H9 (cell line): ENCODE measurements at regions not wholly inside any gene's neighbourhood (a gene's known extent, or its start where the extent isn't known, plus 50 kb on each side); places are given as distances from the start of the nearest gene placed in this dataset.
"Not testable (repeated sequence)": the region's sequence is repeated elsewhere in the genome, so short reads cannot be mapped to it uniquely, and the experiment has no call there.

Experiments
- DNase-seq: peaks from one replicate; pipeline ENCODE4 v3.0.0-alpha.2; 2017
- H2AFZ ChIP-seq: one replicate; pipeline ENCODE4 v1.6.1; 2013; ENCODE audit warnings: mild to moderate bottlenecking, low read length, control low read depth, moderate library complexity
- H2AK5ac ChIP-seq: 2 replicates; pipeline ENCODE4 v1.6.1; 2013; ENCODE audit warnings: low read length, control low read depth, mixed read lengths; ENCODE audit not compliant: insufficient read length
- H2BK120ac ChIP-seq: one replicate; pipeline ENCODE4 v1.6.1; 2013; ENCODE audit warnings: low read depth, mild to moderate bottlenecking, low read length, control low read depth, inconsistent platforms; ENCODE audit not compliant: poor library complexity, severe bottlenecking
- H2BK12ac ChIP-seq: 2 replicates; pipeline ENCODE4 v1.6.1; 2013; ENCODE audit warnings: low read length, control low read depth, mixed read lengths, low read depth; ENCODE audit not compliant: insufficient read length
- H2BK15ac ChIP-seq: 2 replicates; pipeline ENCODE4 v1.6.1; 2013; ENCODE audit warnings: low read depth, low read length, control low read depth
- H2BK20ac ChIP-seq: one replicate; pipeline ENCODE4 v1.6.1; 2013; ENCODE audit warnings: low read depth, mild to moderate bottlenecking, low read length, control low read depth, inconsistent platforms; ENCODE audit not compliant: poor library complexity, severe bottlenecking
- H2BK5ac ChIP-seq: 2 replicates; pipeline ENCODE4 v1.6.1; 2013; ENCODE audit warnings: low read length, control low read depth, mixed read lengths; ENCODE audit not compliant: insufficient read length
- H3K14ac ChIP-seq: 2 replicates; pipeline ENCODE4 v1.6.1; 2013; ENCODE audit warnings: low read length, control low read depth; ENCODE audit not compliant: insufficient read depth
- H3K18ac ChIP-seq: 2 replicates; pipeline ENCODE4 v1.6.1; 2013; ENCODE audit warnings: low read depth, mild to moderate bottlenecking, mixed read lengths, low read length, control low read depth; ENCODE audit not compliant: insufficient read length
- H3K23ac ChIP-seq: 2 replicates; pipeline ENCODE4 v1.6.1; 2013; ENCODE audit warnings: low read length, control low read depth, mixed read lengths, low read depth; ENCODE audit not compliant: insufficient read length
- H3K23me2 ChIP-seq: 2 replicates; pipeline ENCODE4 v1.6.1; 2013; ENCODE audit warnings: low read depth, mild to moderate bottlenecking, mixed read lengths, low read length, control low read depth; ENCODE audit not compliant: insufficient read length, poor library complexity, severe bottlenecking
- H3K27ac ChIP-seq: 2 replicates; pipeline ENCODE4 v1.5.1; 2013; ENCODE audit warnings: low read length, control low read depth, mixed read lengths, low read depth; ENCODE audit not compliant: insufficient read length
- H3K27me3 ChIP-seq: 2 replicates; pipeline ENCODE4 v1.6.1; 2013; ENCODE audit warnings: low read length, control low read depth, inconsistent platforms; ENCODE audit not compliant: insufficient read depth
- H3K4ac ChIP-seq: 2 replicates; pipeline ENCODE4 v1.6.1; 2013; ENCODE audit warnings: low read depth, mild to moderate bottlenecking, control low read depth, inconsistent platforms, low read length, moderate library complexity
- H3K4me1 ChIP-seq: 2 replicates; pipeline ENCODE4 v1.6.1; 2013; ENCODE audit warnings: low read length, control low read depth, inconsistent platforms; ENCODE audit not compliant: insufficient read depth
- H3K4me2 ChIP-seq: 2 replicates; pipeline ENCODE4 v1.6.1; 2013; ENCODE audit warnings: low read length, control low read depth, mixed read lengths; ENCODE audit not compliant: insufficient read length, insufficient read depth
- H3K56ac ChIP-seq: 2 replicates; pipeline ENCODE4 v1.6.1; 2013; ENCODE audit warnings: low read depth, mild to moderate bottlenecking, mixed read lengths, low read length, control low read depth; ENCODE audit not compliant: insufficient read length
- H3K79me1 ChIP-seq: 2 replicates; pipeline ENCODE4 v1.6.1; 2013; ENCODE audit warnings: low read depth, mild to moderate bottlenecking, moderate library complexity, low read length, control low read depth, inconsistent platforms; ENCODE audit not compliant: insufficient read depth, poor library complexity, severe bottlenecking
- H3K79me2 ChIP-seq: 2 replicates; pipeline ENCODE4 v1.6.1; 2013; ENCODE audit warnings: low read length, control low read depth, inconsistent platforms; ENCODE audit not compliant: insufficient read depth
- H3K9ac ChIP-seq: 2 replicates; pipeline ENCODE4 v1.6.1; 2013; ENCODE audit warnings: low read length, control low read depth, mixed read lengths; ENCODE audit not compliant: insufficient read length; ENCODE audit errors: extremely low read depth
- H3K9me3 ChIP-seq: one replicate; pipeline ENCODE4 v1.6.1; 2013; ENCODE audit warnings: low read depth, low read length, inconsistent platforms; ENCODE audit not compliant: control insufficient read depth
- H3T11ph ChIP-seq: one replicate; pipeline ENCODE4 v1.6.1; 2013; ENCODE audit warnings: mild to moderate bottlenecking, low read length, control low read depth, inconsistent platforms
- H4K20me1 ChIP-seq: one replicate; pipeline ENCODE4 v1.6.1; 2013; ENCODE audit not compliant: control insufficient read depth, insufficient read length, insufficient read depth
- H4K5ac ChIP-seq: 2 replicates; pipeline ENCODE4 v1.6.1; 2013; ENCODE audit warnings: low read depth, mild to moderate bottlenecking, mixed read lengths, low read length, control low read depth; ENCODE audit not compliant: insufficient read length
- H4K8ac ChIP-seq: replicated peaks from 2 replicates; pipeline ENCODE4 v1.6.1; 2013; ENCODE audit warnings: low read length, control low read depth, mixed read lengths, low read depth; ENCODE audit not compliant: insufficient read length
- H4K91ac ChIP-seq: 2 replicates; pipeline ENCODE4 v1.6.1; 2013; ENCODE audit warnings: low read depth, mild to moderate bottlenecking, moderate library complexity, mixed read lengths, low read length, control low read depth; ENCODE audit not compliant: insufficient read length
- H3K27ac Mint-ChIP-seq, 3 experiments: 2 replicates in 2 of 3; 3 replicates in 1 of 3; pipeline ENCODE4 v1.8.0; 2020 to 2021; ENCODE audit warnings: mixed read lengths in 3 of 3, mild to moderate bottlenecking in 1 of 3, moderate library complexity in 1 of 3
- H3K27me3 Mint-ChIP-seq: 2 replicates; pipeline ENCODE4 v1.8.0; 2021; ENCODE audit warnings: low read depth, mild to moderate bottlenecking, moderate library complexity, mixed read lengths
- H3K36me3 Mint-ChIP-seq, 3 experiments: 2 replicates in 2 of 3; 3 replicates in 1 of 3; pipeline ENCODE4 v1.8.0; 2020 to 2021; ENCODE audit warnings: low read depth in 3 of 3, mixed read lengths in 3 of 3; ENCODE audit not compliant: insufficient read depth in 1 of 3
- H3K4me1 Mint-ChIP-seq, 2 experiments: 2 replicates each; pipeline ENCODE4 v1.8.0; 2020; ENCODE audit warnings: mixed read lengths in 2 of 2
- H3K4me3 Mint-ChIP-seq, 2 experiments: 2 replicates in 1 of 2; 3 replicates in 1 of 2; pipeline ENCODE4 v1.8.0; 2020 to 2021; ENCODE audit warnings: mild to moderate bottlenecking in 2 of 2, mixed read lengths in 2 of 2, moderate library complexity in 1 of 2
- H3K9me3 Mint-ChIP-seq, 2 experiments: 2 replicates in 1 of 2; 3 replicates in 1 of 2; pipeline ENCODE4 v1.8.0; 2020; ENCODE audit warnings: mild to moderate bottlenecking in 2 of 2, mixed read lengths in 2 of 2, moderate library complexity in 1 of 2
- WGBS: extraction: QIAGEN DNeasy Blood & Tissue Kit; methylation state at CpG from one replicate; pipeline ENCODE4 v1.1.7; 2013; ENCODE audit warnings: missing lambda C conversion rate, low lambda C conversion rate, mixed read lengths; ENCODE audit not compliant: insufficient read length; ENCODE audit errors: extremely low coverage; 5-methylcytosine and 5-hydroxymethylcytosine counted together

DNA sequence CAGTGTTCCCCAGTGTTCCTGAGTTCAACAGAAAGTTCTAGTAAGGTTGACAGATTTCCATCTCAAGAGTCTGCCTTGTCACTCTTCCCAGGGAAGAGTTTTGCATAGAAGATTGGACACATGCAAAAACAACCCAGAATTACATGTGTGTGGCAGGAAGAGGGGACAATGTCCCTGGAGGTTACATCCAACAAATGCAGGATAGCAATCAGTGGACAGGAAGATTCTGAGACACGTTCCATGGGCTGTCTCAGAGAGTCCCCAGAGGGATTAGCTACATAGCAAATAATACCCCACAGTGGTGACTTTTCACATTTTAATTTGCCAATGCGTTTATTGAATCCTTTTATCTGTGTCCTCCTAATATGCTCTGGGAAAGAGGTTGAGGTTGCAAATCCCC lies 321.1 kb upstream of the SPATA31A3 start:
- not testable (repeated sequence) for H4K91ac ChIP-seq, H3K27me3 Mint-ChIP-seq, H3K79me1 ChIP-seq, H3K4me3 Mint-ChIP-seq, H3K36me3 Mint-ChIP-seq, H3K27ac Mint-ChIP-seq, H4K8ac ChIP-seq, H3K18ac ChIP-seq, H3K4ac ChIP-seq, H3K9me3 ChIP-seq, H3K23ac ChIP-seq, H3K27ac ChIP-seq, H3K79me2 ChIP-seq, H3K23me2 ChIP-seq, H2BK5ac ChIP-seq, H3K4me1 ChIP-seq, H2BK120ac ChIP-seq, H3T11ph ChIP-seq, H3K27me3 ChIP-seq, H3K14ac ChIP-seq, H2BK12ac ChIP-seq, DNase-seq, H4K20me1 ChIP-seq, H2BK15ac ChIP-seq, H3K56ac ChIP-seq, H3K9me3 Mint-ChIP-seq, H2AFZ ChIP-seq, H3K4me2 ChIP-seq, H4K5ac ChIP-seq, H2AK5ac ChIP-seq, H2BK20ac ChIP-seq, H3K9ac ChIP-seq, H3K4me1 Mint-ChIP-seq
- no CpG with 5 or more reads among the region's 2 CpGs for WGBS

DNA sequence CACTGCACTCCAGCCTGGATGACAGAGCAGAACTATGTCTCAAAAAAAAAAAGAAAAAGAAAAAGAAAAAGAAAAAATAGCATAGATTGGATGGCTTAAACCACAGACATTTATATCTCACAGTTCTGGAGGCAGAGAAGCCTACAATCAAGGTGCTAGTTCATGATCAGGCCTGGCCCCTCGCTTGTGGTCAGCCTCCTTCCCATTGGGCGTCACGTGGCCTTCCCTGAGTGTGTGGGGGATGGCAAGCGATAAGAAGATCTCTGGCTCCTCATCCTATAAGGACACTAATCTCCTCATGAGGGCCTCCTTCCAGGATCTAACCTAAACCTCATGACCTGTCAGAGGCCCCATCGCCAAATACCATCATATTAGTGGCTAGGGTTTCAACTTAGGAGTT lies 320.2 kb upstream of the SPATA31A3 start:
- not testable (repeated sequence) for H2BK12ac ChIP-seq, H3K9me3 ChIP-seq, H3K4me3 Mint-ChIP-seq, H3K27ac ChIP-seq, H3K4me1 Mint-ChIP-seq, H4K5ac ChIP-seq, H4K8ac ChIP-seq, H2BK15ac ChIP-seq, H3K4me2 ChIP-seq, H3K79me1 ChIP-seq, H3K18ac ChIP-seq, H2BK5ac ChIP-seq, H2BK120ac ChIP-seq, H2AFZ ChIP-seq, H3K79me2 ChIP-seq, H3K36me3 Mint-ChIP-seq, H4K20me1 ChIP-seq, H3K27ac Mint-ChIP-seq, H3K9me3 Mint-ChIP-seq, H3K23ac ChIP-seq, H3K9ac ChIP-seq, H3K4ac ChIP-seq, H2AK5ac ChIP-seq, H3K23me2 ChIP-seq, H3K4me1 ChIP-seq, H3K27me3 ChIP-seq, H3K27me3 Mint-ChIP-seq, H3T11ph ChIP-seq, DNase-seq, H3K56ac ChIP-seq, H4K91ac ChIP-seq, H3K14ac ChIP-seq, H2BK20ac ChIP-seq
- WGBS: no CpG with 5 or more reads among the region's 5 CpGs

DNA sequence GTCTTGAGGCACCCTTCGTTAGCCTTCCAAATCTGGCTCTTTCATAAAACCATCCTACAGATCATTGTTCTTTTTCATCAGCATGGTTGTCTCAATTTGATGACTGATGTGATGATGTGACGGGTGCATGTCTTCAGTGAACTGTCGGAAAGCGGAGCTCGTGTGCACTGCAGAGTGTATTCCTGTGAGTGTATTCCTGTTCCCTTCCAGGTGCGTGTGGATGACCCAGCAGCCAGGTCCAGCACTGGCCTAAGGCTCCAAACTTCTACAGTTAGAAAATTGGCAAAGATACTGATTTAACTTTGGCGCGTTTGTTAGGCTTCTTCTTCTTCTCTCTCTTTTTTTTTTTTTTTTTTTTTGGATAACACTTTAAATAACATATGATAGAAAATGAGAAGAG lies 314.8 kb upstream of the SPATA31A3 start:
- not testable (repeated sequence) for H2BK12ac ChIP-seq, H4K91ac ChIP-seq, H4K20me1 ChIP-seq, H3K4me3 Mint-ChIP-seq, H3K56ac ChIP-seq, H3K4me1 ChIP-seq, H4K8ac ChIP-seq, H3K9me3 Mint-ChIP-seq, H2BK15ac ChIP-seq, H3K27ac ChIP-seq, H2BK20ac ChIP-seq, H3K27me3 Mint-ChIP-seq, H3K27ac Mint-ChIP-seq, H3K18ac ChIP-seq, H3T11ph ChIP-seq, H3K4me1 Mint-ChIP-seq, H3K79me2 ChIP-seq, H3K4me2 ChIP-seq, H2AK5ac ChIP-seq, H3K4ac ChIP-seq, H3K79me1 ChIP-seq, H3K27me3 ChIP-seq, H3K36me3 Mint-ChIP-seq, H2AFZ ChIP-seq, H3K14ac ChIP-seq, H2BK120ac ChIP-seq, H2BK5ac ChIP-seq, H4K5ac ChIP-seq, H3K23me2 ChIP-seq, H3K9ac ChIP-seq, DNase-seq, H3K23ac ChIP-seq, H3K9me3 ChIP-seq
- no CpG with 5 or more reads among the region's 8 CpGs for WGBS
